GM12878 (cell line): ENCODE measurements at regions not wholly inside any gene's neighbourhood (a gene's known extent, or its start where the extent isn't known, plus 50 kb on each side); places are given as distances from the start of the nearest gene placed in this dataset.

Experiments used
- EP300 ChIP-seq, 2 experiments: fragments of 150-350 bp in 1 of 2; IDR thresholded peaks; 2 replicates each; pipeline ENCODE4 v1.6.1; 2011 to 2012; ENCODE audit warnings: low read depth in 2 of 2, low read length in 2 of 2, borderline replicate concordance in 1 of 2, improper control_type of control experiment in 1 of 2, inconsistent platforms in 1 of 2; ENCODE audit not compliant: control insufficient read depth in 1 of 2
- ESRRA ChIP-seq: IDR thresholded peaks from 2 replicates; pipeline ENCODE4 v1.6.1; 2012; ENCODE audit warnings: mild to moderate bottlenecking, low read length, improper control_type of control experiment

- TF ChIP-seq EP300 (IDR thresholded peaks at IDR 0.05; ENCODE audit: borderline replicate concordance in 1 of 2, control insufficient read depth in 1 of 2, low read depth in 2 of 2, low read length in 2 of 2) = no peak
- no peak for TF ChIP-seq ESRRA
These were observed 153.1 kb upstream of the RPH3A start for GRCh38 chr12:112638420-112638819.
